ENCODE measurements at regions not wholly inside any gene's neighbourhood (a gene's known extent, or its start where the extent isn't known, plus 50 kb on each side); places are given as distances from the start of the nearest gene placed in this dataset.

- peaks cover 4% of the 10 kb centered on the region for H3K9me3 ChIP-seq (ENCODE audit: control insufficient read depth, low read depth, low read length)
- no peaks in the 10 kb centered on the region for H3K36me3 ChIP-seq (ENCODE audit: control insufficient read depth, low read depth, low read length)
- no peak overlapping the region for H3K9ac ChIP-seq (ENCODE audit: low read length)
- H3K27me3 ChIP-seq (ENCODE audit: control insufficient read depth, insufficient read depth, low read length) = no peaks in the 10 kb centered on the region
- H3K4me3 ChIP-seq (ENCODE audit: low read length) = no peak overlapping the region
- H3K27ac ChIP-seq (ENCODE audit: low read length) = no peak overlapping the region
- no peaks in the 10 kb centered on the region for H3K4me1 ChIP-seq (ENCODE audit: control insufficient read depth, low read depth, low read length)
Observed at GRCh38 chr1:29793653-29794348, 557.5 kb downstream of the PTPRU start.

- Histone ChIP-seq H3K27me3 (ENCODE audit: control insufficient read depth, insufficient read depth, low read length) (no peaks in the 10 kb centered on the region), H3K9ac (ENCODE audit: low read length) (no peak overlapping the region), H3K4me3 (ENCODE audit: low read length) (no peak overlapping the region), H3K27ac (ENCODE audit: low read length) (no peak overlapping the region), H3K36me3 (ENCODE audit: control insufficient read depth, low read depth, low read length) (no peaks in the 10 kb centered on the region), H3K9me3 (ENCODE audit: control insufficient read depth, low read depth, low read length) (peaks cover 4% of the 10 kb centered on the region), H3K4me1 (ENCODE audit: control insufficient read depth, low read depth, low read length) (no peaks in the 10 kb centered on the region)
Observed at GRCh38 chr1:29793101-29793546, 556.8 kb downstream of the PTPRU start.

GRCh38 chr1:29789910-29790247, 553.6 kb downstream of the PTPRU start:
- no peak overlapping the region for H3K9ac ChIP-seq (ENCODE audit: low read length)
- H3K27ac ChIP-seq (ENCODE audit: low read length) = no peak overlapping the region
- H3K36me3 ChIP-seq (ENCODE audit: control insufficient read depth, low read depth, low read length) = no peaks in the 10 kb centered on the region

GRCh38 chr1:29789221-29789909, 553.0 kb downstream of the PTPRU start:
- Histone ChIP-seq H3K36me3 (ENCODE audit: control insufficient read depth, low read depth, low read length) (no peaks in the 10 kb centered on the region), H3K4me1 (ENCODE audit: control insufficient read depth, low read depth, low read length) (no peaks in the 10 kb centered on the region), H3K9ac (ENCODE audit: low read length) (no peak overlapping the region), H3K27me3 (ENCODE audit: control insufficient read depth, insufficient read depth, low read length) (no peaks in the 10 kb centered on the region), H3K4me3 (ENCODE audit: low read length) (no peak overlapping the region), H3K9me3 (ENCODE audit: control insufficient read depth, low read depth, low read length) (no peaks in the 10 kb centered on the region), H3K27ac (ENCODE audit: low read length) (no peak overlapping the region)

More at GRCh38 chr1:29789910-29790247, 553.6 kb downstream of the PTPRU start:
- no peaks in the 10 kb centered on the region for H3K9me3 ChIP-seq (ENCODE audit: control insufficient read depth, low read depth, low read length)
- H3K4me3 ChIP-seq (ENCODE audit: low read length) = no peak overlapping the region
- no peaks in the 10 kb centered on the region for H3K27me3 ChIP-seq (ENCODE audit: control insufficient read depth, insufficient read depth, low read length)
- no peaks in the 10 kb centered on the region for H3K4me1 ChIP-seq (ENCODE audit: control insufficient read depth, low read depth, low read length)

GRCh38 chr1:29786791-29787732, 550.7 kb downstream of the PTPRU start:
- H3K27me3 ChIP-seq (ENCODE audit: control insufficient read depth, insufficient read depth, low read length) = no peaks in the 10 kb centered on the region
- H3K4me3 ChIP-seq (ENCODE audit: low read length) = no peak overlapping the region
- no peaks in the 10 kb centered on the region for H3K9me3 ChIP-seq (ENCODE audit: control insufficient read depth, low read depth, low read length)
- no peak overlapping the region for H3K27ac ChIP-seq (ENCODE audit: low read length)
- no peaks in the 10 kb centered on the region for H3K36me3 ChIP-seq (ENCODE audit: control insufficient read depth, low read depth, low read length)
- no peaks in the 10 kb centered on the region for H3K4me1 ChIP-seq (ENCODE audit: control insufficient read depth, low read depth, low read length)
- H3K9ac ChIP-seq (ENCODE audit: low read length) = no peak overlapping the region

GRCh38 chr1:29786195-29786594, 549.9 kb downstream of the PTPRU start:
- Histone ChIP-seq H3K9ac (ENCODE audit: low read length) (no peak overlapping the region), H3K27me3 (ENCODE audit: control insufficient read depth, insufficient read depth, low read length) (no peaks in the 10 kb centered on the region), H3K9me3 (ENCODE audit: control insufficient read depth, low read depth, low read length) (no peaks in the 10 kb centered on the region), H3K27ac (ENCODE audit: low read length) (no peak overlapping the region), H3K4me3 (ENCODE audit: low read length) (no peak overlapping the region), H3K36me3 (ENCODE audit: control insufficient read depth, low read depth, low read length) (no peaks in the 10 kb centered on the region), H3K4me1 (ENCODE audit: control insufficient read depth, low read depth, low read length) (no peaks in the 10 kb centered on the region)

GRCh38 chr1:29785554-29785953, 549.2 kb downstream of the PTPRU start:
- no peaks in the 10 kb centered on the region for H3K27me3 ChIP-seq (ENCODE audit: control insufficient read depth, insufficient read depth, low read length)
- no peak overlapping the region for H3K27ac ChIP-seq (ENCODE audit: low read length)
- no peaks in the 10 kb centered on the region for H3K36me3 ChIP-seq (ENCODE audit: control insufficient read depth, low read depth, low read length)
- H3K4me1 ChIP-seq (ENCODE audit: control insufficient read depth, low read depth, low read length) = no peaks in the 10 kb centered on the region
- no peak overlapping the region for H3K9ac ChIP-seq (ENCODE audit: low read length)
- no peak overlapping the region for H3K4me3 ChIP-seq (ENCODE audit: low read length)
- H3K9me3 ChIP-seq (ENCODE audit: control insufficient read depth, low read depth, low read length) = no peaks in the 10 kb centered on the region

- Histone ChIP-seq H3K27ac (ENCODE audit: low read length) (no peak overlapping the region), H3K9me3 (ENCODE audit: control insufficient read depth, low read depth, low read length) (no peaks in the 10 kb centered on the region), H3K4me3 (ENCODE audit: low read length) (no peak overlapping the region), H3K4me1 (ENCODE audit: control insufficient read depth, low read depth, low read length) (no peaks in the 10 kb centered on the region), H3K27me3 (ENCODE audit: control insufficient read depth, insufficient read depth, low read length) (no peaks in the 10 kb centered on the region), H3K9ac (ENCODE audit: low read length) (no peak overlapping the region), H3K36me3 (ENCODE audit: control insufficient read depth, low read depth, low read length) (no peaks in the 10 kb centered on the region)
Observed at GRCh38 chr1:29785137-29785527, 548.8 kb downstream of the PTPRU start.

- no peak overlapping the region for H3K4me3 ChIP-seq (ENCODE audit: low read length)
- no peaks in the 10 kb centered on the region for H3K27me3 ChIP-seq (ENCODE audit: control insufficient read depth, insufficient read depth, low read length)
- no peak overlapping the region for H3K27ac ChIP-seq (ENCODE audit: low read length)
- no peaks in the 10 kb centered on the region for H3K4me1 ChIP-seq (ENCODE audit: control insufficient read depth, low read depth, low read length)
- no peak overlapping the region for H3K9ac ChIP-seq (ENCODE audit: low read length)
- no peaks in the 10 kb centered on the region for H3K9me3 ChIP-seq (ENCODE audit: control insufficient read depth, low read depth, low read length)
- H3K36me3 ChIP-seq (ENCODE audit: control insufficient read depth, low read depth, low read length) = no peaks in the 10 kb centered on the region
Observed at GRCh38 chr1:29784276-29785136, 548.2 kb downstream of the PTPRU start.

- H3K4me3 ChIP-seq (ENCODE audit: low read length) = no peak overlapping the region
- H3K4me1 ChIP-seq (ENCODE audit: control insufficient read depth, low read depth, low read length) = no peaks in the 10 kb centered on the region
- H3K9ac ChIP-seq (ENCODE audit: low read length) = no peak overlapping the region
- H3K9me3 ChIP-seq (ENCODE audit: control insufficient read depth, low read depth, low read length) = no peaks in the 10 kb centered on the region
- no peaks in the 10 kb centered on the region for H3K27me3 ChIP-seq (ENCODE audit: control insufficient read depth, insufficient read depth, low read length)
- H3K27ac ChIP-seq (ENCODE audit: low read length) = no peak overlapping the region
- H3K36me3 ChIP-seq (ENCODE audit: control insufficient read depth, low read depth, low read length) = no peaks in the 10 kb centered on the region
Observed at GRCh38 chr1:29783508-29784275, 547.4 kb downstream of the PTPRU start.

All from iPS-18a (cell line).